Neural cell (in vitro differentiated cells): ENCODE measurements at regions not wholly inside any gene's neighbourhood (a gene's known extent, or its start where the extent isn't known, plus 50 kb on each side); places are given as distances from the start of the nearest gene placed in this dataset.

Experiments used
- EZH2 ChIP-seq: fragments of 200-600, 300-800 bp; shearing (Covaris generic), sonication (generic); IDR thresholded peaks from 2 replicates; pipeline ENCODE4 v1.6.1; 2014; ENCODE audit warnings: antibody characterized with exemption, low read length, borderline replicate concordance, mild to moderate bottlenecking; ENCODE audit not compliant: insufficient read depth, poor library complexity, severe bottlenecking
- TAF1 ChIP-seq: IDR thresholded peaks from 2 replicates; pipeline ENCODE4 v1.6.1; 2012; ENCODE audit warnings: low read depth
- TF ChIP-seq, protein P1 (sequence below): fragments of 450-650 bp; IDR thresholded peaks from 2 replicates; pipeline ENCODE4 v1.5.1; 2014; ENCODE audit warnings: antibody characterized with exemption, mild to moderate bottlenecking, moderate library complexity; ENCODE audit not compliant: poor library complexity, severe bottlenecking

DNA sequence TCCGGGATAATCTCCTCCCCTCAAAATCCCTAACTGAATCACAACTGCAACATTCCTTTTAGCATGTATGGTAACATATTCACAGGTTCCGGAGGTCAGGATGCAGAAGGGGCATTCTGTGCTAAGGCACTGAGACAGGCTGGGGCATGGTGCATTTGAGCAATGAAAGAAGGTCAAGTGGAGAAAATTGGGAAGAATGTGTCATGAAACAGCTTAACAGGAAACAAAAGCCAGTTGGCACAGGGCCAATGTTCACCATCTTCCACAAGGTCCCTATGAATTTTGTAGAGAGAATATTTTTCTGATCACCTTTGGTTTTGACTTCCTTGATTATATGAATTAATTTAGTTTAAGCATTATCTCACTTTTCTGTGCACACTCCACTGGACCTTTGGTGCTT is 587.7 kb upstream of the NR2F2 start:
- TF ChIP-seq EZH2 (no peak), TAF1 (no peak)
- TF ChIP-seq, protein P1, sequence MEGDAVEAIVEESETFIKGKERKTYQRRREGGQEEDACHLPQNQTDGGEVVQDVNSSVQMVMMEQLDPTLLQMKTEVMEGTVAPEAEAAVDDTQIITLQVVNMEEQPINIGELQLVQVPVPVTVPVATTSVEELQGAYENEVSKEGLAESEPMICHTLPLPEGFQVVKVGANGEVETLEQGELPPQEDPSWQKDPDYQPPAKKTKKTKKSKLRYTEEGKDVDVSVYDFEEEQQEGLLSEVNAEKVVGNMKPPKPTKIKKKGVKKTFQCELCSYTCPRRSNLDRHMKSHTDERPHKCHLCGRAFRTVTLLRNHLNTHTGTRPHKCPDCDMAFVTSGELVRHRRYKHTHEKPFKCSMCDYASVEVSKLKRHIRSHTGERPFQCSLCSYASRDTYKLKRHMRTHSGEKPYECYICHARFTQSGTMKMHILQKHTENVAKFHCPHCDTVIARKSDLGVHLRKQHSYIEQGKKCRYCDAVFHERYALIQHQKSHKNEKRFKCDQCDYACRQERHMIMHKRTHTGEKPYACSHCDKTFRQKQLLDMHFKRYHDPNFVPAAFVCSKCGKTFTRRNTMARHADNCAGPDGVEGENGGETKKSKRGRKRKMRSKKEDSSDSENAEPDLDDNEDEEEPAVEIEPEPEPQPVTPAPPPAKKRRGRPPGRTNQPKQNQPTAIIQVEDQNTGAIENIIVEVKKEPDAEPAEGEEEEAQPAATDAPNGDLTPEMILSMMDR: no peak
